Left renal pelvis (tissue), 4 donors: ENCODE measurements at regions not wholly inside any gene's neighbourhood (a gene's known extent, or its start where the extent isn't known, plus 50 kb on each side); places are given as distances from the start of the nearest gene placed in this dataset.

ENCODE experiments used
- DNase-seq, 4 donors: peaks; one replicate each; pipeline ENCODE4 v3.0.0-alpha.2; 2013; ENCODE audit warnings: low read depth in 4 of 4, low spot score in 3 of 4

GRCh38 chr3:19725000-19725399, 209.0 kb downstream of the EFHB start:
- no peak for DNase-seq

DNA sequence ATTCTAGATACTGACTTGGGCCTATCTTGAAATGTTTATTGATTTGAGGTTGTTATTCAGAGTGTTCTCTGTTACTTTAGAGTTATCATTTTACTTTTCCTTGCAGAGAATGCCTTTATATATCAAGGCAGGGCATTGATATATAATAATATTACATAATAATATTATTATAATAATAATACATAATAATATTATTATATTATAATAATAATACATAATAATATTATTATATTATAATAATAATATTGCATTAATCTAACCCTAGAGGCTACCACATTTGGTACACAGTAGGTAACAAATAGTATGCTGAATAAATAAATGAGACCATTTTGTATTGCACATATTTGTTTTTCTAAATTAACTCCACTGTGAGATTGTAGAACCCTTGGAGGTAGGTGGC, 216.3 kb downstream of the EFHB start:
- DNase-seq = no peak

- DNase-seq = no peak
Observed at GRCh38 chr3:19711160-19711782, 222.7 kb downstream of the EFHB start.

DNA sequence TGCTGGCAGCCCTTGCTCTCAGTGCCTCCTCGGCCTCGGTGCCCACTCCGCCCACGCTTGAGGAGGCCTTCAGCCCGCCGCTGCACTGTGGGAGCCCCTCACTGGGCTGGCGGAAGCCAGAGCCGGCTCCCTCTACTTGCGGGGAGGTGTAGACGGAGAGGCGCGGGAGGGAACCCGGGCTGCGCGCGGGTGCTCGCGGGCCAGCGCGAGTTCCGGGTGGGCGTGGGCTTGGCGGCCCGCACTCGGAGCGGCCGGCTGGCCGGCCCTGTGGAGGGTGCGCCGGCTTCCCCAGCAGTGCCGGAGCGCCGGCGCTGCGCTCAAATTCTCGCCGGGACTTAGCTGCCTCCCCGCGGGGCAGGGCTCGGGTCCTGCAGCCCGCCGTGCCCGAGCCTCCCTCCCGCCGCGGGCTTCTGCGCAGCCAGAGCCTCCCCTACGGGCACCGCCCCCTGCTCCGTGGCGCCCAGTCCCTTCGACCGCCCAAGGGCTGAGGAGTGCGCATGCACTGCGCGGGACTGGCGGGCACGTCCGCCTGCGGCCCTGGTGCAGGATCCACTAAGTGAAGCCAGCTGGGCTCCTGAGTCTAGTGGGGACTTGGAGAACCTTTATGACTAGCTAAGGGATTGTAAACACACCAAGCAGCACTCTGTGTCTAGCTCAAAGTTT, 231.5 kb downstream of the EFHB start:
- no peak for DNase-seq

DNA sequence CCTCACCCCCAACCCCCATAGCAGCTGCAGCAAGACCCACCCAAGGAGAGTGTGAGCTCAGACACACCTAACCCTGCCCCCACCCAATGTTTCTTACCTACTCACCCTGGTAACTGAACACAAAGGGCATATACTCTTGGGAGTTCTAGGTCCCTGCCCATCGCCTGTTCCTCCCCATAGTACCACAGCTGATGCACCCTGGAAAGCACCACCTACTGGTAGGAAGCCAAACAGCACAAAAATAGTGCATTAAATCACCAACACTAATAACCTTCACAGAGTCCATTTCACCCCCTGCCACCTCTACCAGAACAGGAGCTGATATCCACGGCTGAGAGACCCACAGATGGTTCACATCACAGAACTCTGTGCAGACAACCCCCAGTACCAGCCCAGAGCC, 245.2 kb downstream of the EFHB start:
- no peak for DNase-seq

GRCh38 chr3:19668163-19668562, 265.9 kb downstream of the EFHB start:
- DNase-seq = no peak

DNA sequence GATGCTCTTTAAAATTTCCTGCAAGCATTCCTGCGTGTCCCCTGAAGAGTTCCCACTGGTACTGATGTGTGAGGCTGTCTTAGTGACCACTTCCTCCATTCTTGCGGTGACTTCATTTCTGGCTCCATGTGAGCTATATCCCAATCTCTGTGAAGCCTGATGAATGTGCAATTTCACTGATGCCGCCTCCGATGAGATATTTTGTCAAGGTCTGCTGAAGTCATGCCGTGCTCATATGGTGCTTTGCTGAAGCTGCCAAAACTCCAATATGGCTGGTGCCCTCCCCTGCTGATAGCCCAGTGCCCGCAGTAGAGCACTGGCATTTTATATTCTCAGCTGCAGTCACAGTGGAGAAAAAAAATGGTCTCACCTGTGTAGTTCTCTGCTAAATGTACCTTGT, 271.5 kb downstream of the EFHB start:
- no peak for DNase-seq

- DNase-seq = no peak
Observed at GRCh38 chr3:19652336-19652735, 281.7 kb downstream of the EFHB start.

DNA sequence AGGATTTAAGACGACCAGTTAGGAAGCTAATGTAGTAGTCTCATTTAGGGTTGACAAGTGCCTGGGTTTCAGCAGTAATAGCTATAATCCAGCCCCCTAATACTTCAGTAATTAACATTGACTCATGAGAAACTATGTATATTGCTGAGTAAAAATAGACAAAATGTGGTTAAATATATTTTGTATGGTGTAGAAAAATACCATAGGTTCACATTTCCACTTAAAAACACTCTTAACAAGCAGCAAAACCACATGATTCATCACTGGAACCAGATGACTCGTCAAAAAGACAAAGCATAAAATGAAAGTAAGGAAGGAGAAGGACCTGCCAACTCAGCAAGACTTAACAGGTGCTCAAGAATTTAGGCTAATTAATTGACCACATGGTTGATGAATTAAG, 288.9 kb downstream of the EFHB start:
- DNase-seq = no peak

GRCh38 chr3:19644405-19644804, 289.6 kb downstream of the EFHB start:
- no peak for DNase-seq

DNA sequence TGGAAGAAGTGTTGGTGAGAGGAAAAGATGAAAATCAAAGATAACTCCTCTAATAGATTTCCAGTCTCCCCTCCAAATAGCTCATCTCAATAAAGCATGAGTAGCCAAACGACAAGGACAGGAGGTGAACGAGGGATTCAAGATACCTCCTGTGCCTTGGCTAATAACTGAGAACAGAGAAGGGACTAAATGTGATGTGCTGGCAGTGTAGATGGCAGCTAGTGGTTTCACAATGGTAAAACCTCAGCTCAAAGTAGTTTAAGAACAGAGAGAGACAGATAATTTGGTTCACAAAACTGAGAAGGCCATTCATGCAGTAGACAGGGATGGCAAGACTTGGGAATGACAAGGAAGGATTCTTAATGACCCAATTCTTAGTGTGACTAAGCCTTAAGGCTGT, 292.6 kb downstream of the EFHB start:
- DNase-seq = no peak

GRCh38 chr3:19632099-19633074, 301.6 kb downstream of the EFHB start:
- no peak for DNase-seq

GRCh38 chr3:19598870-19599269, 335.1 kb downstream of the EFHB start:
- DNase-seq = no peak

DNA sequence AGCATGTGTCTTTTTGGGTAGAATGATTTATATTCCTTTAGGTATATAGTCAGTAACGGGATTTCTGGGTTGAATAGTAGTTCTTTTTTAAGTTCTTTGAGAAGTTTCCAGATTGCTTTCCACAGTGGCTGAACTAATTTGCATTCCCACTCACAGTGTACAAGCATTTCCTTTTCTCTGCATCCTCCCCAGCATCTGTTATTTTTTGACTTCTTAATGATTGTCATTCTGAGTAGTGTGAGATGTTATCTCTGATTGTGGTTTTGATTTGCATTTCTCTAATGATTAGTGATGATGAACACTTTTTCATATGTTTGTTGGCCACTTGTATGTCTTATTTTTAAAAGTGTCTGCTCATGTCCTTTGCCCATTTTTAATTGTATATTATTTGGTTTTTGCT, 337.6 kb downstream of the EFHB start:
- DNase-seq = no peak

- DNase-seq = no peak
Observed at GRCh38 chr3:19595884-19596283, 338.1 kb downstream of the EFHB start.
